ACC112 (cell line): ENCODE measurements at regions not wholly inside any gene's neighbourhood (a gene's known extent, or its start where the extent isn't known, plus 50 kb on each side); places are given as distances from the start of the nearest gene placed in this dataset.

ENCODE experiments used
- H2AFZ ChIP-seq: fragments of 200-600 bp; sonication (generic); one replicate; pipeline ENCODE4 v1.6.0; 2017; ENCODE audit warnings: antibody characterized with exemption, low read length; ENCODE audit not compliant: unreplicated experiment
- H3K27ac ChIP-seq: fragments of 200-600 bp; sonication (generic); 2 replicates; pipeline ENCODE4 v1.5.1; 2014; ENCODE audit warnings: low read depth, mild to moderate bottlenecking, antibody characterized with exemption, low read length, moderate library complexity
- H3K27me3 ChIP-seq: fragments of 200-600 bp; sonication (generic); 2 replicates; pipeline ENCODE4 v1.6.1; 2014; ENCODE audit warnings: mild to moderate bottlenecking, antibody characterized with exemption, low read length, moderate library complexity, mixed read lengths; ENCODE audit not compliant: insufficient read depth
- H3K36me3 ChIP-seq: fragments of 200-600 bp; sonication (generic); 2 replicates; pipeline ENCODE4 v1.6.1; 2016; ENCODE audit warnings: mild to moderate bottlenecking, antibody characterized with exemption, low read length, moderate library complexity, mixed read lengths; ENCODE audit not compliant: insufficient read depth
- H3K4me1 ChIP-seq: fragments of 200-600 bp; sonication (generic); one replicate; pipeline ENCODE4 v1.6.1; 2016; ENCODE audit warnings: low read length, mixed read lengths; ENCODE audit not compliant: insufficient read depth, unreplicated experiment, control insufficient read depth
- H3K4me3 ChIP-seq: fragments of 200-600 bp; sonication (generic); 2 replicates; pipeline ENCODE4 v1.5.1; 2014; ENCODE audit warnings: mild to moderate bottlenecking, low read depth, low read length
- H3K79me2 ChIP-seq: fragments of 200-600 bp; sonication (generic); one replicate; pipeline ENCODE4 v1.6.0; 2016; ENCODE audit warnings: low read length; ENCODE audit not compliant: control insufficient read depth, unreplicated experiment, insufficient read depth

DNA sequence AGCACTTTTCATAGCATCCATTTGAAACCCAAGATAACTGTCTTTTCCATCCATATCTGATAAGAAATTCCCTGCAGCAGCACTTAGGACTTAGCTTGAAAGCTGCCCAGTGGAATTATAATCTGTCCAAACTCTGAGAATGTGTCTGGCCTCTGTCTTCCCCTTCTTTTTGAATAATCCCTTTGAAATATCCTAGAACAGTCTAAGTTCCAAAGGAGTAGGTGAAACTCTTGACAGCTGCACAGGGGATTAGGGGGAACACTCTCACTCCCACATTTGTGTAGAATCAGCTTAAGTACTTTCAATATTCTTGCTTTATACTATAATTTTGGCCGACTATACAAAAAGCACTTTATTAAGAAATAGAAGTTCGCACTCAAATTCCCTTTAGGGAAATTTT is 157.7 kb downstream of the PAPSS1 start:
- H3K36me3 ChIP-seq: no peaks in the 10 kb centered on the region; the same call in 1 of the 2 replicates
- no peaks in the 10 kb centered on the region for H3K27me3 ChIP-seq
- no peak overlapping the region for H3K4me3 ChIP-seq
- H3K79me2 ChIP-seq: no peaks in the 10 kb centered on the region
- H2AFZ ChIP-seq: no peak overlapping the region
- peaks cover 3% of the 10 kb centered on the region for H3K4me1 ChIP-seq
- H3K27ac ChIP-seq: no peak overlapping the region

GRCh38 chr4:107561481-107561880 is 158.6 kb downstream of the PAPSS1 start:
- Histone ChIP-seq H3K27ac (peak overlapping the region; percentile 60; the same call in 1 of the 2 replicates), H3K4me1 (peaks cover 3% of the 10 kb centered on the region), H2AFZ (no peak overlapping the region), H3K4me3 (no peak overlapping the region), H3K36me3 (no peaks in the 10 kb centered on the region; the same call in 1 of the 2 replicates), H3K27me3 (no peaks in the 10 kb centered on the region), H3K79me2 (no peaks in the 10 kb centered on the region)

DNA sequence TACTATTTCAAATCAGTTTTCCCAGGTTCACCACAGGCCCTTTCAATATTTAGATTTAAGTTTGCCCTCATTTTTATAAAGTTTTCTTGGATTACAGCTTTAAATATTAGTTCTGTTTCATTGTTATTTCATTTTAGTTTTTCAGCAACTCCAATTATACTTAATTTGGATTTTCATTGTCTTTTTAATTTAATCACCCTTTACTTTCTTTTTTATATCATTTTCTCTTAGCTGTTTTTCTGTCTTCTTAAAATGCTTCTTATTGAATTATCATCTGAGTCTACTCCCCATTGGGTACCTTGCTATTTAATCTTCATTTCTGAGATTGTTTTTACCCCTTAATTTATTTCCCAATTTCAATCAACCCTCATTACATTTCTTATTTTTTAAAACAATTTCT is 160.4 kb downstream of the PAPSS1 start:
- Histone ChIP-seq H3K36me3 (no peaks in the 10 kb centered on the region; the same call in 1 of the 2 replicates), H3K27ac (no peak overlapping the region), H3K27me3 (no peaks in the 10 kb centered on the region), H3K79me2 (no peaks in the 10 kb centered on the region), H3K4me3 (no peak overlapping the region), H2AFZ (no peak overlapping the region), H3K4me1 (peaks cover 3% of the 10 kb centered on the region)

- Histone ChIP-seq H3K4me3 (no peak overlapping the region), H3K27me3 (no peaks in the 10 kb centered on the region), H2AFZ (no peak overlapping the region), H3K27ac (no peak overlapping the region), H3K36me3 (no peaks in the 10 kb centered on the region), H3K79me2 (no peaks in the 10 kb centered on the region), H3K4me1 (no peaks in the 10 kb centered on the region)
Measured at GRCh38 chr4:107552306-107552705, 167.7 kb downstream of the PAPSS1 start.

GRCh38 chr4:107548211-107548905 is 171.7 kb downstream of the PAPSS1 start:
- H3K36me3 ChIP-seq: no peaks in the 10 kb centered on the region
- no peaks in the 10 kb centered on the region for H3K4me1 ChIP-seq
- H3K27me3 ChIP-seq: no peaks in the 10 kb centered on the region
- no peaks in the 10 kb centered on the region for H3K79me2 ChIP-seq
- H3K27ac ChIP-seq: no peak overlapping the region
- H2AFZ ChIP-seq: peak overlapping the region; percentile 89
- 0 out of 2 replicates have a peak overlapping the region, but pooled peaks have one; percentile 0 for H3K4me3 ChIP-seq

GRCh38 chr4:107546638-107547037 is 173.4 kb downstream of the PAPSS1 start:
- Histone ChIP-seq H3K79me2 (no peaks in the 10 kb centered on the region), H3K4me1 (no peaks in the 10 kb centered on the region), H3K36me3 (no peaks in the 10 kb centered on the region), H3K27me3 (no peaks in the 10 kb centered on the region), H3K4me3 (no peak overlapping the region), H3K27ac (no peak overlapping the region), H2AFZ (no peak overlapping the region)

DNA sequence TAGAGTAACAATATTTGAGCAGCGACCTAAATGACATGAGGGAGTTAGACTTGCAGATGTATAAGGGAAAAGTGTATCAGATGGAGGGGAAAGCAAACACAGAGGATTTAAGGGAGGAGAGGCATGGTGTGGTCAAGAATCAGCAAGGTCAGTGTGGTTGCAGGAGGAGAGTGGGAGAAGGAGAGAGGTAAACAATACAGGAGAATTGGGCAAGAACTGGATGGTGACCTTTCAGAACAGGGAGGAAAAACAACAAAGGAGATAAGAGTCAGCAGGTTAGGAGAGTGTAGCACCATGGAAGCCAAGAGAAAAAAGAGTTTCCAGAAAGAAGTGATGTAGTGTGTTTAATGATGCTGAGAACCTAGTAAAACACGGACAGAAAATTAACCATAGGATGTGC is 178.5 kb downstream of the PAPSS1 start:
- Histone ChIP-seq H2AFZ (no peak overlapping the region), H3K36me3 (no peaks in the 10 kb centered on the region), H3K27me3 (no peaks in the 10 kb centered on the region), H3K27ac (no peak overlapping the region), H3K4me1 (no peaks in the 10 kb centered on the region), H3K79me2 (no peaks in the 10 kb centered on the region), H3K4me3 (no peak overlapping the region)

- H3K36me3 ChIP-seq: no peaks in the 10 kb centered on the region
- no peak overlapping the region for H3K4me3 ChIP-seq
- H3K4me1 ChIP-seq: no peaks in the 10 kb centered on the region
- H3K27ac ChIP-seq: no peak overlapping the region
- H3K27me3 ChIP-seq: no peaks in the 10 kb centered on the region
- no peaks in the 10 kb centered on the region for H3K79me2 ChIP-seq
- H2AFZ ChIP-seq: no peak overlapping the region
Measured at GRCh38 chr4:107531927-107532326, 188.1 kb downstream of the PAPSS1 start.

DNA sequence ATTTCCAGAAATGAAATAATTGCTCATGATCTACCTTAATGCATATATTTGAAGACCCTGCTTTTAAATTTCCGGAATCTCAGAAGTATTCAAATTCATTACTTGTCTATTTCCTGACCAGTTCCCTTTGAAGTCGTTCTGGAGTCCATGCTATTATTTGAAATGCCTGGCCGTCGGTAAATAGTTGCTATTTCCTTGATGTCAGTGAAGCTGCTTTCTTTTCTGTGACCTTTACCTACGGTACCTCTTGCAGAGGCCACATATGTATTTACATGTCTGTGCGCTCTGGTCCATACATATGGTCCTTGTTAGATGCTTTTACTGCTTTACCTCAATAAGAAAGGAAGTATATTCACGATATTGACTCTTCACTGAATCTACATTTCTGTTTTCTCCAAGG is 199.7 kb downstream of the PAPSS1 start:
- Histone ChIP-seq H3K4me3 (no peak overlapping the region), H3K27me3 (no peaks in the 10 kb centered on the region), H3K36me3 (no peaks in the 10 kb centered on the region), H2AFZ (no peak overlapping the region), H3K79me2 (no peaks in the 10 kb centered on the region), H3K4me1 (no peaks in the 10 kb centered on the region), H3K27ac (no peak overlapping the region)

GRCh38 chr4:107519053-107519452 is 201.0 kb downstream of the PAPSS1 start:
- H3K4me1 ChIP-seq: no peaks in the 10 kb centered on the region
- H3K79me2 ChIP-seq: no peaks in the 10 kb centered on the region
- no peaks in the 10 kb centered on the region for H3K36me3 ChIP-seq
- H3K27ac ChIP-seq: no peak overlapping the region
- H3K4me3 ChIP-seq: no peak overlapping the region
- H3K27me3 ChIP-seq: no peaks in the 10 kb centered on the region
- no peak overlapping the region for H2AFZ ChIP-seq

GRCh38 chr4:107518076-107518475 is 202.0 kb downstream of the PAPSS1 start:
- Histone ChIP-seq H3K36me3 (no peaks in the 10 kb centered on the region), H3K27ac (no peak overlapping the region), H3K4me1 (no peaks in the 10 kb centered on the region), H3K27me3 (no peaks in the 10 kb centered on the region), H2AFZ (no peak overlapping the region), H3K79me2 (no peaks in the 10 kb centered on the region), H3K4me3 (no peak overlapping the region)
